Mucosa of descending colon (tissue), 3 donors: ENCODE measurements at regions not wholly inside any gene's neighbourhood (a gene's known extent, or its start where the extent isn't known, plus 50 kb on each side); places are given as distances from the start of the nearest gene placed in this dataset.
"Not testable (repeated sequence)": the region's sequence is repeated elsewhere in the genome, so short reads cannot be mapped to it uniquely, and the experiment has no call there.

Experiments
- ATAC-seq: fragments of 200-7000 bp; cut with Tn5 transposase; one replicate; pipeline ENCODE4 v1.9.1; 2020; ENCODE audit warnings: mild to moderate bottlenecking, moderate library complexity
- DNase-seq, 3 donors: peaks; one replicate each; pipeline ENCODE4 v3.0.0-alpha.2; 2020
- H3K36me3 ChIP-seq: fragments of 200-600 bp; one replicate; pipeline ENCODE4 v1.8.0; 2021; ENCODE audit warnings: low read depth, mild to moderate bottlenecking
- H3K4me1 ChIP-seq: fragments of 200-600 bp; one replicate; pipeline ENCODE4 v1.8.0; 2021; ENCODE audit warnings: low read depth, mild to moderate bottlenecking
- H3K4me3 ChIP-seq: fragments of 200-600 bp; one replicate; pipeline ENCODE4 v1.8.0; 2021; ENCODE audit warnings: mild to moderate bottlenecking
- H3K9me3 ChIP-seq: fragments of 200-600 bp; one replicate; pipeline ENCODE4 v1.8.0; 2021; ENCODE audit warnings: mild to moderate bottlenecking
- intact Hi-C, 2 donors: fragments of 100-400 bp; cut with DNase I in 1 of 2; cut with micrococcal nuclease in 1 of 2; formaldehyde crosslinking; loops; one replicate each; pipeline versions ENCODE4 v1.11.0 to v1.11.1; 2022; cut with DNase I, micrococcal nuclease
- TF ChIP-seq, protein P1 (sequence below): fragments of 200-600 bp; IDR thresholded peaks from one replicate; pipeline ENCODE4 v1.8.0; 2022; ENCODE audit warnings: antibody characterized with exemption, mild to moderate bottlenecking
- donor health status: DM: no; HTN: no; CAD: no; lungs with moderate emphysema.
- donor health status: DM: no; HTN: no; CAD: no.
- donor health status: DM: no; HTN: yes; CAD: no.

DNA sequence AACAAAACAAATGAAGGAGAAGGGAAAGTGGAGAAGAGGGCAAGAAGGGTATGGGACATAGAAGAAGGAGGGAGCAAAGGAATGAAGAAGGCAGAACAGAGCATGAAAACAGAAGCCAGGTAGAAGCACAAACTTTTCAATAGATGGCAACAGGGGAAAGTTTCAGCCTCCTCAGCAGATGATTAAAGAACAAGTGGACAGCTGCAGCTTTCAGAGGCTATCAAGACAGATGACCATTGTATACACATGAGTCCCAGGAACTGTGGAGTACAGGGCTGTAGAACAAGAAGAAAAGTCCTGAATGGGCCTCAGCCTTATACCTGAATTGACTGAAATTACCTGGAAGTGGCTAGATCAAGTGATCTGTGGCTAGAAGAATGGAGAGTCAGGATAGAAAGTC lies 62.0 kb upstream of the FIBIN start:
- ATAC-seq (no peak), DNase-seq (no peak)
- no peak overlapping the region for H3K4me3 ChIP-seq
- no peaks in the 10 kb centered on the region for H3K4me1 ChIP-seq
- H3K36me3 ChIP-seq = no peaks in the 10 kb centered on the region
- intact Hi-C loops = no loop called here
- no peaks in the 10 kb centered on the region for H3K9me3 ChIP-seq
- TF ChIP-seq, protein P1, sequence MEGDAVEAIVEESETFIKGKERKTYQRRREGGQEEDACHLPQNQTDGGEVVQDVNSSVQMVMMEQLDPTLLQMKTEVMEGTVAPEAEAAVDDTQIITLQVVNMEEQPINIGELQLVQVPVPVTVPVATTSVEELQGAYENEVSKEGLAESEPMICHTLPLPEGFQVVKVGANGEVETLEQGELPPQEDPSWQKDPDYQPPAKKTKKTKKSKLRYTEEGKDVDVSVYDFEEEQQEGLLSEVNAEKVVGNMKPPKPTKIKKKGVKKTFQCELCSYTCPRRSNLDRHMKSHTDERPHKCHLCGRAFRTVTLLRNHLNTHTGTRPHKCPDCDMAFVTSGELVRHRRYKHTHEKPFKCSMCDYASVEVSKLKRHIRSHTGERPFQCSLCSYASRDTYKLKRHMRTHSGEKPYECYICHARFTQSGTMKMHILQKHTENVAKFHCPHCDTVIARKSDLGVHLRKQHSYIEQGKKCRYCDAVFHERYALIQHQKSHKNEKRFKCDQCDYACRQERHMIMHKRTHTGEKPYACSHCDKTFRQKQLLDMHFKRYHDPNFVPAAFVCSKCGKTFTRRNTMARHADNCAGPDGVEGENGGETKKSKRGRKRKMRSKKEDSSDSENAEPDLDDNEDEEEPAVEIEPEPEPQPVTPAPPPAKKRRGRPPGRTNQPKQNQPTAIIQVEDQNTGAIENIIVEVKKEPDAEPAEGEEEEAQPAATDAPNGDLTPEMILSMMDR = no peak

DNA sequence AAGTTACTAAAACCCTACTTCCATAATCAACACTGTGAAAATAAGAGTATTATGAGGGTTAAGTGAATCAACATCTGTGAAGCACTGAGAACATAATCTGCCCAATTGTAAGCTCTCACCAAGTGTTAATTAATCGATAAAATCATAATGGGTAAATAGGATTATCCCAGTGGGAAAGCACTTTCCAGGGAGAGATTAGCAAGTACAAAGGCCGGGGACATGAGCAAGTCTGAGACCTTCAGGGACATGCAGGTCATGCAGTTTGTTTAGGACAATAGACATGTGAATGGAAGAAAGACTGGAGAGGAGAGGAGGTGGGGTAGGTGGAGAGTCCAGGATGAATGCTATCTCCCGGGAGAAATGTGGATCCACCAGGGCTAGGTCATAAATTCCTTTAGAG lies 57.8 kb upstream of the FIBIN start:
- Histone ChIP-seq H3K9me3 (no peaks in the 10 kb centered on the region), H3K4me3 (no peak overlapping the region), H3K36me3 (no peaks in the 10 kb centered on the region), H3K4me1 (no peaks in the 10 kb centered on the region)
- DNase-seq (no peak), ATAC-seq (no peak)
- TF ChIP-seq, protein P1 = no peak
- intact Hi-C loops = no loop called here

DNA sequence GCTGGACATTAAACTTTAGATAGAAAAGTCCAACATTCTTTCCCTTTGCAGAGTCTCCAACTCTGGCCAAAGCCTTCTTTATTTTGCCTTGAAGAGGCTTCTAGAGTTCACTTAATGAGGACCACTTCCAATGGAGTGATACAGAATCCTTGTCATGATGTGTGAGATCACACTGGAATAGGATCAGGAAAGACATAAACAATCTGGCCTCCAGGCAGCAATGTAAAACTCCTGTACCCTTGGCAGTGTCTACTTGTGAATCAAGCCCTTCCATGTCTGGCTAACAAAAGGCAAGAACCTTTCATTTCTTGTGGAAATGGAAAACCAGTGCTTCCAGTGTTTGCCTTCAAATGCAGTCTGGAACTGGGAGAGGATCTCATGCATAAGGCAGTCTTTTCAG lies 56.5 kb upstream of the FIBIN start:
- Histone ChIP-seq H3K4me3 (no peak overlapping the region), H3K9me3 (no peaks in the 10 kb centered on the region), H3K36me3 (no peaks in the 10 kb centered on the region), H3K4me1 (no peaks in the 10 kb centered on the region)
- ATAC-seq (no peak), DNase-seq (no peak)
- intact Hi-C loops = no loop called here
- TF ChIP-seq, protein P1 = no peak

DNA sequence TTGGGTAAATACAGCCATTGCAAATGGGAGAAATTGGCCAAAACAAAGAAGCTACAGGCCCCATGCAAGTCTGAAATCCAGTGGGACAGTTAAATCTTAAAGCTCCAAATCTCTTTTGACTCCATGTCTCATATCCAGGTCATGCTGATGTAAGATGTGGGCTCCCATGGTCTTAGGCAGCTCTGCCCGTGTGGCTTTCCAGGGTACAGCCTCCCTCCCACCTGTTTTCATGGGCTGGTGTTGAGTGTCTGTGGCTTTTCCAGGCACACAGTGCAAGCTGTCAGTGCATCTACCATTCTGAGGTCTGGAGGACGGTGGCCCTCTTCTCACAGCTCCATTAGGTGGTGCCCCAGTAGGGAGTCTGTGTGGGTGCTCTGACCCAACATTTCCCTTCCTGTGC lies 53.4 kb upstream of the FIBIN start:
- H3K9me3 ChIP-seq, H3K36me3 ChIP-seq, DNase-seq, H3K4me3 ChIP-seq, H3K4me1 ChIP-seq, intact Hi-C loops, ATAC-seq: not testable (repeated sequence)

DNA sequence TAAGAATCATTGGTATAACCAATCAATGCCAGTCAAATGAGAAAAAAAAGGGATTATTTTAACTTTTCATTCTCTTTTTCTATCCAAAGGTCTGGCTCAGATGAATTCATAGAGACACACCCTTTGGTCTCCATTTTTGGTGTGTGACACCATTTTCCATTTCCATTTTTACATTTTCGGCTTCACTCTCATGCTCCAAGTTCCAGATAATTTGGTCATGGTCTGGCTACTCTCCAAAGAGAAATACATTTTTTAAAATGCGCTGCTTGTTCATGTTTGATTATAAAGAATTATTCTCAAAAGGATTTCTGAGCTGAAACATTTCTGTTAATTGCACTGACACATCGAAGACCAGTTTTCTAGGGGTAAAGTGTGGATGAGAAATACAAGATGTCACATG lies 51.6 kb upstream of the FIBIN start:
- DNase-seq (no peak), ATAC-seq (no peak)
- intact Hi-C loops = no loop called here

DNA sequence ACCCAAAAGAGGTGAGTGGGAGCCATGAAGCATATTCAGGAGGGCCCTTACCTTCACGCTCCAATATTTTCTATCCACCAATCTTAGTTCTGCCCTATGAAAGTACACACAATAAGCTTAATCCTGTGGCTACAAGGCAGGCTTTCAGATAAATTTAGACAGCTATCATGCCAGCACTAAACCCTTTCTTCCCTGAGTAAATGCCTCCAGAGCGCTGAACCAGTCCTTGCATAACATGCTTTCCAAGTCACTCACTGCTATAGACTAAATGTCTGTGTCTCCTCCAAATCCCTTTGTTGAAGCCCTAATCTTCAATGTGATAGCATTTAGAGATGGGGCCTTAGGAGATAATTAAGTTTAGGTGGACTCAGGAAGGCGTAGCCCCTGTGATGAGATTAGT lies 50.3 kb upstream of the FIBIN start:
- no peaks in the 10 kb centered on the region for H3K9me3 ChIP-seq
- H3K36me3 ChIP-seq = no peaks in the 10 kb centered on the region
- DNase-seq (no peak), ATAC-seq (no peak)
- intact Hi-C loops = no loop called here
- no peak overlapping the region for H3K4me3 ChIP-seq
- TF ChIP-seq, protein P1 = no peak
- no peaks in the 10 kb centered on the region for H3K4me1 ChIP-seq

More for the DNA sequence above, 51.6 kb upstream of the FIBIN start:
- TF ChIP-seq, protein P1 = no peak
- Histone ChIP-seq H3K4me1 (no peaks in the 10 kb centered on the region), H3K36me3 (no peaks in the 10 kb centered on the region), H3K9me3 (no peaks in the 10 kb centered on the region), H3K4me3 (no peak overlapping the region)
